H7 (cell line): ENCODE measurements at regions not wholly inside any gene's neighbourhood (a gene's known extent, or its start where the extent isn't known, plus 50 kb on each side); places are given as distances from the start of the nearest gene placed in this dataset.
A peak's percentile ranks its signal among the peaks of the same experiment; 100 is the strongest.
"Not testable (repeated sequence)": the region's sequence is repeated elsewhere in the genome, so short reads cannot be mapped to it uniquely, and the experiment has no call there.

Experiments
- DNase-seq: peaks from one replicate; pipeline ENCODE4 v3.0.0; 2012
- H3K27me3 ChIP-seq: 2 replicates; pipeline ENCODE4 v1.6.0; 2011; ENCODE audit warnings: mild to moderate bottlenecking, low read length; ENCODE audit not compliant: control insufficient read depth, insufficient read depth
- H3K36me3 ChIP-seq: replicated peaks from 2 replicates; pipeline ENCODE4 v1.5.1; 2011; ENCODE audit warnings: low read length; ENCODE audit not compliant: control insufficient read depth, insufficient read depth
- H3K4me3 ChIP-seq: 2 replicates; pipeline ENCODE4 v1.5.1; 2011; ENCODE audit warnings: low read depth, mild to moderate bottlenecking, control low read depth, low read length, moderate library complexity; ENCODE audit not compliant: insufficient read depth

- no peaks in the 10 kb centered on the region for H3K36me3 ChIP-seq
- no peak overlapping the region for H3K4me3 ChIP-seq
- no peaks in the 10 kb centered on the region for H3K27me3 ChIP-seq
- no peak for DNase-seq
Observed at GRCh38 chr5:103981592-103981991, 419.0 kb upstream of the NUDT12 start.

- Histone ChIP-seq H3K4me3 (no peak overlapping the region), H3K36me3 (no peaks in the 10 kb centered on the region), H3K27me3 (no peaks in the 10 kb centered on the region)
- peak; percentile 18 for DNase-seq
Observed at GRCh38 chr5:103973669-103974068, 411.1 kb upstream of the NUDT12 start.

- DNase-seq, H3K36me3 ChIP-seq, H3K4me3 ChIP-seq, H3K27me3 ChIP-seq: not testable (repeated sequence)
Observed at GRCh38 chr5:103966295-103966694, 403.7 kb upstream of the NUDT12 start.

DNA sequence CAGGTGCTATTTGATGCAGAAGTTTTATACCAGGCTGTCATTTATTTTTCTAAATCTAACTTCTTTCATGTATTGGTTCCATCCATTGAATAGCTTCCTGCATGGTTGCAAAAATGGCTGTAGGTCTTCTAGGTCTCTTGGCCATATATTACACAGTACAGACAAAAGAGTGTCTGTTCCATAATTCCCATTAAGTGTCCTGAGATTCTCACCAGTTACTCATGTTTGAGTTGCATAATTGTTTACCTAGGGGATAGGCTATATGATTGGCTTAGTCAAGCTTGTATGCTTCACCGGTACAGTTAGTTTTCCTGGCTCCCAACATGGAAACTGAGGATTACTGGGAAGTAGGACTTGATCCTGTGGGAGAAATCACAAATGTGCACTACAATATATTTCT is 399.4 kb upstream of the NUDT12 start:
- no peak overlapping the region for H3K4me3 ChIP-seq
- DNase-seq, result no peak
- no peaks in the 10 kb centered on the region for H3K36me3 ChIP-seq
- no peaks in the 10 kb centered on the region for H3K27me3 ChIP-seq

GRCh38 chr5:103953601-103954382 is 391.2 kb upstream of the NUDT12 start:
- no peaks in the 10 kb centered on the region for H3K27me3 ChIP-seq
- no peaks in the 10 kb centered on the region for H3K36me3 ChIP-seq
- no peak for DNase-seq
- no peak overlapping the region for H3K4me3 ChIP-seq

DNA sequence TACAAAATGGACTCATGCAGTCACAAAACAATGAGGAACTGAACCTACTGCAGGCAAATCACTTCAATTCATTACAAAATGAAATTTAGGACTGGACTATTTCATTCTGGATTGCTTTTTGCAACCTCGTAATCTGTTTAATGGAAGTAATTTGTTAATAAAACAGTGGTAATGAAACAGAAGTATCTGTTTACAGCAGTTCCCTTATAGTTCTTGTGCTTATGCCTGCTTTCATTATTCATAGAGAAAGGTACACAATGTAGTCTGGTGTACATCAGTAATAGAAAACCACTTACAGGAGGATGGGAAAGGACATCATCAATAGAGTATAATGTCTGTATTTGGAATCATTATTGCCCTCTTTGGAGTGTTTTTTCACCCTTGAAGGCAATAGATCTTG is 389.2 kb upstream of the NUDT12 start:
- Histone ChIP-seq H3K4me3 (no peak overlapping the region), H3K27me3 (no peaks in the 10 kb centered on the region), H3K36me3 (no peaks in the 10 kb centered on the region)
- no peak for DNase-seq

DNA sequence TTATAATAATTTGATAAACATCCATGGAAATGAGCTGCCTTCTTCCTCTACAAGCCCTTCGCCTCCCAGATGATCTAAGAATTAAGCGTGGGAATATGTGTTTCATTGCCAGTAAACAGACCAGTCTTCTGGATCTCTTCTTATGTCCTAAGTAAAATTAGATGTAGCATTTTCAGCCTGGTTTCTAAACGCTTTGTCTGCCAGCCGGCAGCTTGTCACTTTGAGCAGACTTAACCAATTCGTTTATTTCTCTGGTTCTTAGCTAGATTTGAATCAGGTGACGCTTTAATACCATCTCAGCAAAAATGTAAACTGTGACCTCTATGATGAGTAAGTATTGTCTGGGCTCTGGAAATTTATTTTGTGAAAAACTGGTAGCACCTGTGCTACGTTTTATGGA is 380.6 kb upstream of the NUDT12 start:
- Histone ChIP-seq H3K36me3 (no peaks in the 10 kb centered on the region), H3K27me3 (no peaks in the 10 kb centered on the region), H3K4me3 (no peak overlapping the region)
- no peak for DNase-seq

- no peak for DNase-seq
- Histone ChIP-seq H3K4me3 (no peak overlapping the region), H3K36me3 (no peaks in the 10 kb centered on the region), H3K27me3 (no peaks in the 10 kb centered on the region)
Observed at GRCh38 chr5:103942587-103943186, 380.1 kb upstream of the NUDT12 start.

GRCh38 chr5:103941596-103941995 is 379.0 kb upstream of the NUDT12 start:
- Histone ChIP-seq H3K4me3 (no peak overlapping the region), H3K36me3 (no peaks in the 10 kb centered on the region), H3K27me3 (no peaks in the 10 kb centered on the region)
- no peak for DNase-seq

DNA sequence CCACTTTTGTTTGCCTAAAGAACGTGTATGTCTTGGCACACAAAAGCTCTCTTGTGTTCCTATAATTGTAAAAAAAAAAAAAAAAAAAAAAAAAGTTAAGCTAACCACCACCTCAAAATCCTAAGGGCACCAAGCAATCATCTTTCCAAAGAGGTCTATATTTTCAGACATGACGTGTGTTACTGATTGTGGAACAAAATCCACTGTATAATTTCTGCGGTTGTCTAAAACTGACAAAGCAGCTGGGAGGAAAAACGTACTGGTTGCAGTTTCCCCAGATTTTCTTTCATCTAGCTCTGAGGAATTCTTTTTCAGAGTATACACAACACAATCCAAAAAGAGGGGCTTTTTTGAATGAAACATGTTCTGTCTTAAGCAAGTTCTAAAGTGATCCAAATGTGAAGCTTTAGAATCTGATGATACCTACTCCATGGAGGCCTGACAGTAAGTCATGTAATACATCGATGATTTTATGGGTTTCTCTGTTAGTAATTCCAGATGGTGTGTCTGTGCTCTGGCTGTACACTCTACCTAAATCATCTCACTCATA is 375.6 kb upstream of the NUDT12 start:
- Histone ChIP-seq H3K4me3 (no peak overlapping the region), H3K27me3 (no peaks in the 10 kb centered on the region), H3K36me3 (no peaks in the 10 kb centered on the region)
- no peak for DNase-seq

GRCh38 chr5:103929338-103930013 is 366.9 kb upstream of the NUDT12 start:
- no peak overlapping the region for H3K4me3 ChIP-seq
- no peaks in the 10 kb centered on the region for H3K27me3 ChIP-seq
- H3K36me3 ChIP-seq, result no peaks in the 10 kb centered on the region
- DNase-seq, result no peak

DNA sequence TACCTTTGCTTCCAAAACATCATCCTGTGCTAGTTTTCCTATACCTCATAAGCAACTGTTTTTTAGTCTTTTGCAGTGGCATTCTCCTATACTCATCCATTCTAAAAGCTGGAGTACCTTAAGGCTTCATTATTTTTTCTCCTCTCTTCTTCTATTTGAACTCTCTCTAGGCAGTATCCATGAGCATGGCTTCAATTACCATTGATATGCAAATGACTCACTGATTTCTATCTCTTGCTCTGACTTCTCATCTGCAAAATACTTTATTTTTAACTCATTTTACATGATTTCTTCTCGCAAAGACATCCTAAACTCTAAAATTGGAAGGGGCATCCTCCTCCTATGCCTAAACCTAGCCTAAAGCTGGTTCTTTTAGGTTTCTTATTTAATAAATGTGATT is 365.1 kb upstream of the NUDT12 start:
- Histone ChIP-seq H3K36me3 (no peaks in the 10 kb centered on the region), H3K27me3 (no peaks in the 10 kb centered on the region), H3K4me3 (no peak overlapping the region)
- no peak for DNase-seq

DNA sequence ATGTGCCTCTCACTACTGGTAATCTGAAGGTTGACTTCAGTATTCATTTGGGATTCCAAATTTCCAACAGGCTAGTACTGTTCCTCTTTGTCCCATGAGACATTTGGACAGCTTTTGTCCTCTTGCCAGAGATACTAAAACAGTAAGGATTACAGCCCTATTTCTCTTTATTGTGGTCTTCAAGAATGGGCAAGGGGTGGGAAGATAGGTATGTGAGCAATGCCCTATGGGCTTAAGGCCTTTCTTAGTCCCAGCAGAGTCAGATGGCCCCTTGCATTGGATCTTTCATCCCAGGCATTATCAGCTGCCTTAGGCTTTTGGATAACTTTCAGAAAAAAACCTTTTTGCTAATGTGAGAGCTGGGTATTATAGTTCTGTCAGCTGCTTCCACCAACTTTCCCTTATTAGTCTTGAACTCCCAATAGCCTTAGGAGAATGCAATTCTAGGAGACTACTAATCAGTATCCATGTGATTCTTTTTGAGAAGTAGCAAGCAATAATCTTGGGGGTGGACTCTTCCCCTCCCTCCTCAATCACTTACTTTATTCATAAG is 361.1 kb upstream of the NUDT12 start:
- no peaks in the 10 kb centered on the region for H3K36me3 ChIP-seq
- DNase-seq, result no peak
- no peaks in the 10 kb centered on the region for H3K27me3 ChIP-seq
- H3K4me3 ChIP-seq, result no peak overlapping the region

DNA sequence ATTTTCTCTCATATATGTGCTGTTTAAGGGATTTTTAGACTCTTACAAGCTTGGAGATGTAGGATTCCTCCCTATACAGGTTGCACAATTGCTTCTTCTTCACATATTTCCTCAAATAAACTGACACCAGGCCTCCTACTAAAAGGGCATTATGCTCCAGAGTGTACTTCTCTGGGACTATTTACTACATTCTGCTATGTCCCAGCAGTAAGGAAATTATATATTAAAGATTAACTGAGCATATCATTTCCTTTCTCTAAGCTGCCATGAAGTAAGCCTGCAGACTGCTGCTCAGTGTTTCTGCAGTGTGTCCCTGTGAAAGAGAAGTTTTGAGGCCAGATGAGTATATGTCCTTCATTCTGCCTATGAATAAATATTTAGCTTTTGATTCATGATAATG is 356.9 kb upstream of the NUDT12 start:
- no peaks in the 10 kb centered on the region for H3K27me3 ChIP-seq
- DNase-seq, result no peak
- no peak overlapping the region for H3K4me3 ChIP-seq
- H3K36me3 ChIP-seq, result no peaks in the 10 kb centered on the region
